Bronchial epithelial cell (primary cell): ENCODE measurements at regions not wholly inside any gene's neighbourhood (a gene's known extent, or its start where the extent isn't known, plus 50 kb on each side); places are given as distances from the start of the nearest gene placed in this dataset.

Experiments used
- DNase-seq: peaks from one replicate; pipeline ENCODE4 v3.0.0-alpha.2; 2010; ENCODE audit warnings: low read depth
- FAIRE-seq: peaks from 2 replicates; lab custom pipeline; 2011; peaks lifted over from hg19 to GRCh38; lab: Jason Lieb, UNC
- H3K27me3 ChIP-seq: 2 replicates; pipeline ENCODE4 v1.5.1; 2011; ENCODE audit warnings: low read length; ENCODE audit not compliant: control insufficient read depth, insufficient read depth
- H3K36me3 ChIP-seq: 2 replicates; pipeline ENCODE4 v1.5.1; 2011; ENCODE audit warnings: low read length; ENCODE audit not compliant: control insufficient read depth, insufficient read depth
- H3K4me3 ChIP-seq: 2 replicates; pipeline ENCODE4 v1.5.1; 2011; ENCODE audit warnings: mild to moderate bottlenecking, low read depth, low read length, control low read depth
- TF ChIP-seq, protein P1 (sequence below): IDR thresholded peaks from 2 replicates; pipeline ENCODE4 v1.5.1; 2011; ENCODE audit warnings: mild to moderate bottlenecking, moderate library complexity, low read length, control low read depth, inconsistent platforms; ENCODE audit not compliant: insufficient read depth, severe bottlenecking

DNA sequence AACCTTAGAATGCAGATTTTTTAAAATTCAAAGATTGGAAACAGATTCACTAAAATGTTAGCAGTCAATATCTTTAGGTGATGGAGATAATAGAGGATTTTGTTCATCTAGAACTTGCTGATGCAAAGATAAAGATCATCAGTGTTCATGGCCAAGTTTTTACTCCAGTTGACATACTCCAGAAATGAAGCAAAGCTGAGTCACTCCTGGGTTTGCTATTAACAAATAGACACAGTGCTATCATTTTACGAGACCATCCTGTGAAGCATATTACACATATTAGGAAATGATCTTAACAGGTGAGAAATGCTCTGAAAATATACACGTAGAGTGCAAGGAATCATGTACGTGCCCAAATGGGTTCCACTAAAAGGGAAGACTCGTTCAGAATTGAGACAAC, 170.6 kb upstream of the FAM9B start:
- no peak for FAIRE-seq
- Histone ChIP-seq H3K27me3 (no peaks in the 10 kb centered on the region), H3K36me3 (no peaks in the 10 kb centered on the region), H3K4me3 (no peak overlapping the region)
- DNase-seq: peak; percentile 25
- TF ChIP-seq, protein P1, sequence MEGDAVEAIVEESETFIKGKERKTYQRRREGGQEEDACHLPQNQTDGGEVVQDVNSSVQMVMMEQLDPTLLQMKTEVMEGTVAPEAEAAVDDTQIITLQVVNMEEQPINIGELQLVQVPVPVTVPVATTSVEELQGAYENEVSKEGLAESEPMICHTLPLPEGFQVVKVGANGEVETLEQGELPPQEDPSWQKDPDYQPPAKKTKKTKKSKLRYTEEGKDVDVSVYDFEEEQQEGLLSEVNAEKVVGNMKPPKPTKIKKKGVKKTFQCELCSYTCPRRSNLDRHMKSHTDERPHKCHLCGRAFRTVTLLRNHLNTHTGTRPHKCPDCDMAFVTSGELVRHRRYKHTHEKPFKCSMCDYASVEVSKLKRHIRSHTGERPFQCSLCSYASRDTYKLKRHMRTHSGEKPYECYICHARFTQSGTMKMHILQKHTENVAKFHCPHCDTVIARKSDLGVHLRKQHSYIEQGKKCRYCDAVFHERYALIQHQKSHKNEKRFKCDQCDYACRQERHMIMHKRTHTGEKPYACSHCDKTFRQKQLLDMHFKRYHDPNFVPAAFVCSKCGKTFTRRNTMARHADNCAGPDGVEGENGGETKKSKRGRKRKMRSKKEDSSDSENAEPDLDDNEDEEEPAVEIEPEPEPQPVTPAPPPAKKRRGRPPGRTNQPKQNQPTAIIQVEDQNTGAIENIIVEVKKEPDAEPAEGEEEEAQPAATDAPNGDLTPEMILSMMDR: no peak

DNA sequence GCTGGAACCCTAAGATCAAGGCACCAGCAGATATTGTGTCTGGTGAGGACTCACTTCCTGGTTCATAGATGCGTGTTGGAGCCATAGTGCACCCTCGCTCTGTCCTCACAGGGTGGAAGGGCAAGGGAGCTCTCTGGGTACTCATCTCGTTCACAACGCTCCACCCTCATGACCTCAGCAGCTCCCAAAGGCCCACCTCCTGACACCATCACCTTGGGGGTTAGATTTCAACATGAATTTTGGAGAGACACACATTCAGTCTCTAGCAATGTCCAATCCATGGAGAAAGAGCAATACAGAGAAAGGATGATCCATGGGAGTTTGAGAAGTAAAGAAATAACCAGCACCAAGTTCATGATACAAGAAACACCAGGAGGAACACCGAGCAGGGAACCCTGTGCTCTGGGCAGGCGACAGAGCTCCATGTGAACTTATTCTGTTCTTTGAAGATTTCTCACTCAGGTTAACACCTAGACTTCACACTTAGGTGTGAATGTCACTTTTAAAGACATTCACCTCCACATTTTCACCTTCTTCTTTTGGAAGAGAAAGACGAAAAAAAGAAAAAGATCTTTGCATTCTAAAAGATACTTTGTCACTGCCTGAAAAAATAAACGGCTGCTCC, 171.8 kb upstream of the FAM9B start:
- TF ChIP-seq, protein P1: no peak
- H3K4me3 ChIP-seq: no peak overlapping the region
- no peak for FAIRE-seq
- H3K27me3 ChIP-seq: no peaks in the 10 kb centered on the region
- DNase-seq: no peak
- H3K36me3 ChIP-seq: no peaks in the 10 kb centered on the region

DNA sequence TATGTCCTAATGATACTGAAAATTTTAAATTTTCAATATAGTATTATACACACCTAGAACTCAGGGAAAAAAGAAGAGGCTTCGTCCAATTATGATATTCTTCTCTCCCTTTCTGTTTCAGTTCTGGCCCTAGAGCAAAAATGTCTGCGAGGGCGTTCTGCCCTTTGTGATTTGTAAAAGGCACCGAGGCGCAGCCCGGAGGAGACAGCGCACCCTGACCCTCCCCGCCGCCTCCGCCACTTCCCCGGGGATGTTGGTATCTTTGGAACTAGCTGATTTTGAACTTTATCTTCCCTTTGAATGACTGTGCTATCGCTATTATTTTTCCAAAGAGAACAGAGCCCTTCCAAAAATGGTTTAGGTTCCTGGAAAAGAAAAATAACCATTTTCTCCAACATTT, 173.2 kb upstream of the FAM9B start:
- TF ChIP-seq, protein P1: no peak
- no peaks in the 10 kb centered on the region for H3K36me3 ChIP-seq
- no peak for FAIRE-seq
- H3K4me3 ChIP-seq: no peak overlapping the region
- H3K27me3 ChIP-seq: no peaks in the 10 kb centered on the region
- DNase-seq: no peak

DNA sequence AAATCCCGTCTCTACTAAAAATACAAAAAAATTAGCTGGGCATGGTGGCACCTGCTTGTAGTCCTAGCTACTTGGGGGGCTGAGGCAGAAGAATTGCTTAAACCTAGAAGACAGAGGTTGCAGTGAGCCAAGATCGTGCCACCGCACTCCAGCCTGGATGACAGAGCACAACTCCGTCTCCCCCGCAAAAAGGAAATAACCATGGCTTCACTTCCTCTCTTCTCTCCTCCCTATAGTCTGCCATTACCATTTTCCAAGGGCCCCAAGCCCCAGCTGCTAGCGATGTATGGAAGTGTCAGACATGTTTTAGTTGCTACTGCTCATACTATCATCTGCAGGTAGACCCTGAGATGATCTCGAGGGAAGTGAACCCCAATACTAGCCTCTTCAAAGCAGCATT, 177.3 kb upstream of the FAM9B start:
- H3K36me3 ChIP-seq: no peaks in the 10 kb centered on the region

DNA sequence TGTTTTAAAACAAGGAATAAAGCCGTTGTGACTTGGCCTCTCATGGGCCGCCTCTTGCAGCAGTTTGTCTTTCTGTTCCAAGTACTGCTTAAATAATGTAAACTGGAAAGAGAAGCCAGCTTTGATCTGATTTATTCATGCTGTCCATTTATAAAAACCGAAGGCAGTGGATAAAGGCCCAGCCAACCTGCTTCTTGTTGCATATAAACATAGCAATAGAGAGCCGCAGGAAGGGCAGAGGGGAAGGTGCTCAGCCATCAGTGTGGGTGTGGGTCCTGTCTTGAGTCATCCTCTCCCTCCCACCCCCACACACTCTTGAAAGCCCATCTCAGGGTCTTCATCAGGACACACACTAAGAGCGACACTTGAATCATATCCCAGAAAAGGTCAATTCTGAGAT, 187.9 kb upstream of the FAM9B start:
- Histone ChIP-seq H3K27me3 (no peaks in the 10 kb centered on the region), H3K36me3 (no peaks in the 10 kb centered on the region), H3K4me3 (no peak overlapping the region)
- DNase-seq: no peak
- TF ChIP-seq, protein P1: no peak
- FAIRE-seq: no peak

More for the DNA sequence above, 177.3 kb upstream of the FAM9B start:
- TF ChIP-seq, protein P1: no peak
- Histone ChIP-seq H3K27me3 (no peaks in the 10 kb centered on the region), H3K4me3 (no peak overlapping the region)
- DNase-seq: no peak
- FAIRE-seq: peak; percentile 7

DNA sequence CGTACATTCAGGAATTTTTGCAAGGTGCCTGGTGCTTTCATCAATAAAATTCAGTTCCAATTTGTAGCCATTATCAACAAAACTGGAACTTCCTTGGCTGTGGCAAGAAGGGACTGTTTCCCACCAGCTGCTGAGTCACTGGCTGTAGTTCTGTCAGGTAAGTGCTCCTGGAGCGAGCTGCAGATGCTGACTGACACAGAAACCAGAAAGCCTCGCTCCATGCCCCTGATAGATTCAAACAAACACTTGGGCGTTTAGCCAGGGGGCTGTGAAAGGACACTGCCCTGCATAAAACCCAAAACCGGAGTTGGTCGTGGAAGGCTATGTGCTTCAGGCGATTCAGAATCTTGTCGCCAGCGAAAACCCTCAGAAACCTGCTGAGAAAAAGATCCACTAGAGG, 188.4 kb upstream of the FAM9B start:
- no peak for FAIRE-seq
- TF ChIP-seq, protein P1: no peak
- Histone ChIP-seq H3K27me3 (no peaks in the 10 kb centered on the region), H3K36me3 (no peaks in the 10 kb centered on the region), H3K4me3 (no peak overlapping the region)
- no peak for DNase-seq
